Tibial nerve (tissue), 3 donors: ENCODE measurements at regions not wholly inside any gene's neighbourhood (a gene's known extent, or its start where the extent isn't known, plus 50 kb on each side); places are given as distances from the start of the nearest gene placed in this dataset.

Source experiments
- POLR2A ChIP-seq, 2 donors: fragments of 450-650 bp; IDR thresholded peaks; one replicate each; pipeline ENCODE4 v1.6.1; 2017; ENCODE audit warnings: antibody characterized with exemption in 2 of 2, mild to moderate bottlenecking in 2 of 2, moderate library complexity in 2 of 2
- TF ChIP-seq, protein P1 (sequence below), 5 experiments: fragments of 200-600 bp in 3 of 5; fragments of 450-650 bp in 2 of 5; sonication (generic) in 3 of 5; IDR thresholded peaks; one replicate each; pipeline ENCODE4 v1.5.1; 2016 to 2019; ENCODE audit warnings: antibody characterized with exemption in 5 of 5, mild to moderate bottlenecking in 3 of 5, moderate library complexity in 2 of 5

DNA sequence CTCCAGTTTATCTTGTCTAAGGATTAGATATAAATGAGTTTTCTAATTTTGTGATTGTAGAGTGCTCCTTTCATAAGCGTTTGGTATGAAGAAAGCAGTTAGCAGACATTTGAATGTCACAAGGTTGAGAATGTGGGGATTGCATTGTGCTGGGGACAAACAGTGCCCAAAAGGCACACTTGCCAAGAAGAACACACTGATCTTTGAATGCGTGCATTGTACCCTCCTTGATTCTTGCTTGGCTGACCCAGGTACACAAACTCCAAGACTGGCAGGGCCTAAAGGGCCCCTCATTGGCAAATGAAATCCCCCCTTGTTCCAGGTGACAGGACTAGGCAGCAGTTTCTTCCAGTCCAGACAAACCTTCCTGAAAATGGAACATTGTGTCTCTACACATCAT is 96.9 kb upstream of the LIFR start:
- TF ChIP-seq, protein P1, sequence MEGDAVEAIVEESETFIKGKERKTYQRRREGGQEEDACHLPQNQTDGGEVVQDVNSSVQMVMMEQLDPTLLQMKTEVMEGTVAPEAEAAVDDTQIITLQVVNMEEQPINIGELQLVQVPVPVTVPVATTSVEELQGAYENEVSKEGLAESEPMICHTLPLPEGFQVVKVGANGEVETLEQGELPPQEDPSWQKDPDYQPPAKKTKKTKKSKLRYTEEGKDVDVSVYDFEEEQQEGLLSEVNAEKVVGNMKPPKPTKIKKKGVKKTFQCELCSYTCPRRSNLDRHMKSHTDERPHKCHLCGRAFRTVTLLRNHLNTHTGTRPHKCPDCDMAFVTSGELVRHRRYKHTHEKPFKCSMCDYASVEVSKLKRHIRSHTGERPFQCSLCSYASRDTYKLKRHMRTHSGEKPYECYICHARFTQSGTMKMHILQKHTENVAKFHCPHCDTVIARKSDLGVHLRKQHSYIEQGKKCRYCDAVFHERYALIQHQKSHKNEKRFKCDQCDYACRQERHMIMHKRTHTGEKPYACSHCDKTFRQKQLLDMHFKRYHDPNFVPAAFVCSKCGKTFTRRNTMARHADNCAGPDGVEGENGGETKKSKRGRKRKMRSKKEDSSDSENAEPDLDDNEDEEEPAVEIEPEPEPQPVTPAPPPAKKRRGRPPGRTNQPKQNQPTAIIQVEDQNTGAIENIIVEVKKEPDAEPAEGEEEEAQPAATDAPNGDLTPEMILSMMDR (IDR thresholded peaks at IDR 0.05): no peak
- no peak for TF ChIP-seq POLR2A (IDR thresholded peaks at IDR 0.05)
